Right lobe of liver (tissue), 4 donors: ENCODE measurements at regions not wholly inside any gene's neighbourhood (a gene's known extent, or its start where the extent isn't known, plus 50 kb on each side); places are given as distances from the start of the nearest gene placed in this dataset.

Experiments
- POLR2A ChIP-seq: fragments of 450-650 bp; IDR thresholded peaks from one replicate; pipeline ENCODE4 v1.6.1; 2017; ENCODE audit warnings: antibody characterized with exemption, mild to moderate bottlenecking
- TF ChIP-seq, protein P1 (sequence below), 4 donors: fragments of 200-600 bp in 3 of 4; fragments of 450-650 bp in 1 of 4; IDR thresholded peaks; one replicate each; pipeline versions ENCODE4 v1.5.1 to v1.8.0; 2016 to 2022; ENCODE audit warnings: antibody characterized with exemption in 4 of 4, mild to moderate bottlenecking in 2 of 4
- donor health status: DM: no; HTN: no; CAD: no.
- donor health status: DM: no; HTN: no; CAD: no.
- donor health status: DM: no; HTN: yes; CAD: no.

DNA sequence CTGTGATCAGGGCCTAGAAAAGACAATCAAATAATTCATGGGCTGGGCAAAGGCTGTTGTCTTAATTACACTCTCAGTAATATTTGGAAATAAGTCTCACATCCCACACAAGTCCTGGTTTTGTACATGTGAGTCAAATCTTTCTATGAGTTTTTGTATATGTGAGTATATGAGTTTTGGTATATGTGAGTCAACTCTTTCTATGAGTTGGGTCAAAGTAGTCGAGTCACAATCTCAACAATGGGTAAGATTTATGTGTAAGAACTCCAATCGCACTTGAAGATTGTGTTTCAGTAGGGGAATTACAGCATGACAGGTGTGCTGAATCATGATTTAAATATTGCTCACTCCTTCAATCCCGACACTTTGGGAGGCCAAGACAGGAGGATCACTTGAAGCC, 975.5 kb upstream of the TSPY4 start:
- no peak for TF ChIP-seq POLR2A
- TF ChIP-seq, protein P1, sequence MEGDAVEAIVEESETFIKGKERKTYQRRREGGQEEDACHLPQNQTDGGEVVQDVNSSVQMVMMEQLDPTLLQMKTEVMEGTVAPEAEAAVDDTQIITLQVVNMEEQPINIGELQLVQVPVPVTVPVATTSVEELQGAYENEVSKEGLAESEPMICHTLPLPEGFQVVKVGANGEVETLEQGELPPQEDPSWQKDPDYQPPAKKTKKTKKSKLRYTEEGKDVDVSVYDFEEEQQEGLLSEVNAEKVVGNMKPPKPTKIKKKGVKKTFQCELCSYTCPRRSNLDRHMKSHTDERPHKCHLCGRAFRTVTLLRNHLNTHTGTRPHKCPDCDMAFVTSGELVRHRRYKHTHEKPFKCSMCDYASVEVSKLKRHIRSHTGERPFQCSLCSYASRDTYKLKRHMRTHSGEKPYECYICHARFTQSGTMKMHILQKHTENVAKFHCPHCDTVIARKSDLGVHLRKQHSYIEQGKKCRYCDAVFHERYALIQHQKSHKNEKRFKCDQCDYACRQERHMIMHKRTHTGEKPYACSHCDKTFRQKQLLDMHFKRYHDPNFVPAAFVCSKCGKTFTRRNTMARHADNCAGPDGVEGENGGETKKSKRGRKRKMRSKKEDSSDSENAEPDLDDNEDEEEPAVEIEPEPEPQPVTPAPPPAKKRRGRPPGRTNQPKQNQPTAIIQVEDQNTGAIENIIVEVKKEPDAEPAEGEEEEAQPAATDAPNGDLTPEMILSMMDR (IDR thresholded peaks at IDR 0.05), result no peak
